Endothelial cell (in vitro differentiated cells): ENCODE measurements at regions not wholly inside any gene's neighbourhood (a gene's known extent, or its start where the extent isn't known, plus 50 kb on each side); places are given as distances from the start of the nearest gene placed in this dataset.
"Not testable (repeated sequence)": the region's sequence is repeated elsewhere in the genome, so short reads cannot be mapped to it uniquely, and the experiment has no call there.

Source experiments
- DNase-seq: peaks from one replicate; pipeline ENCODE4 v3.0.0; 2021; ENCODE audit warnings: low spot score
- H3K27ac Mint-ChIP-seq: one replicate; pipeline ENCODE4 v1.8.0; 2021; ENCODE audit warnings: mixed read lengths, inconsistent platforms; ENCODE audit not compliant: unreplicated experiment
- H3K27me3 Mint-ChIP-seq: one replicate; pipeline ENCODE4 v1.8.0; 2021; ENCODE audit warnings: mild to moderate bottlenecking, moderate library complexity, mixed read lengths, inconsistent platforms; ENCODE audit not compliant: unreplicated experiment
- H3K36me3 Mint-ChIP-seq: one replicate; pipeline ENCODE4 v1.8.0; 2021; ENCODE audit warnings: mild to moderate bottlenecking, low read depth, mixed read lengths, inconsistent platforms; ENCODE audit not compliant: unreplicated experiment
- H3K4me1 Mint-ChIP-seq: one replicate; pipeline ENCODE4 v1.8.0; 2021; ENCODE audit warnings: mild to moderate bottlenecking, mixed read lengths, inconsistent platforms; ENCODE audit not compliant: unreplicated experiment
- H3K4me3 Mint-ChIP-seq: one replicate; pipeline ENCODE4 v1.8.0; 2021; ENCODE audit warnings: mild to moderate bottlenecking, mixed read lengths, inconsistent platforms; ENCODE audit not compliant: unreplicated experiment
- H3K9me3 Mint-ChIP-seq: one replicate; pipeline ENCODE4 v1.8.0; 2021; ENCODE audit warnings: mixed read lengths, inconsistent platforms; ENCODE audit not compliant: unreplicated experiment
- CTCF ChIP-seq: fragments of 200-600 bp; sonication (generic); IDR thresholded peaks from one replicate; pipeline ENCODE4 v1.5.0; 2021; ENCODE audit warnings: antibody characterized with exemption; ENCODE audit not compliant: unreplicated experiment

- not testable (repeated sequence) for H3K27me3 Mint-ChIP-seq, H3K4me1 Mint-ChIP-seq, H3K36me3 Mint-ChIP-seq, H3K9me3 Mint-ChIP-seq, H3K4me3 Mint-ChIP-seq, DNase-seq, H3K27ac Mint-ChIP-seq
These were observed 83.4 kb upstream of the RAP2C start for GRCh38 chrX:132302687-132303086.

- no peak for TF ChIP-seq CTCF
- H3K4me3 Mint-ChIP-seq: no peak overlapping the region
- no peak for DNase-seq
- H3K9me3 Mint-ChIP-seq: no peaks in the 10 kb centered on the region
- no peak overlapping the region for H3K27ac Mint-ChIP-seq
- H3K27me3 Mint-ChIP-seq: no peaks in the 10 kb centered on the region
- H3K36me3 Mint-ChIP-seq: no peaks in the 10 kb centered on the region
- no peaks in the 10 kb centered on the region for H3K4me1 Mint-ChIP-seq
These were observed 75.7 kb upstream of the RAP2C start for GRCh38 chrX:132294776-132295495.

GRCh38 chrX:132294192-132294591 is 74.9 kb upstream of the RAP2C start:
- Mint-ChIP-seq H3K9me3 (no peaks in the 10 kb centered on the region), H3K27me3 (no peaks in the 10 kb centered on the region), H3K4me3 (no peak overlapping the region), H3K4me1 (no peaks in the 10 kb centered on the region), H3K36me3 (no peaks in the 10 kb centered on the region), H3K27ac (no peak overlapping the region)
- no peak for DNase-seq
- no peak for TF ChIP-seq CTCF

- TF ChIP-seq CTCF: peak; percentile 69
- no peak overlapping the region for H3K27ac Mint-ChIP-seq
- no peaks in the 10 kb centered on the region for H3K4me1 Mint-ChIP-seq
- no peaks in the 10 kb centered on the region for H3K36me3 Mint-ChIP-seq
- no peaks in the 10 kb centered on the region for H3K9me3 Mint-ChIP-seq
- H3K4me3 Mint-ChIP-seq: no peak overlapping the region
- H3K27me3 Mint-ChIP-seq: no peaks in the 10 kb centered on the region
- peak; percentile 9 for DNase-seq
These were observed 73.5 kb upstream of the RAP2C start for GRCh38 chrX:132292793-132293192.

GRCh38 chrX:132277953-132278614 is 58.8 kb upstream of the RAP2C start:
- TF ChIP-seq CTCF: no peak
- no peak overlapping the region for H3K4me3 Mint-ChIP-seq
- no peak overlapping the region for H3K27ac Mint-ChIP-seq
- no peaks in the 10 kb centered on the region for H3K27me3 Mint-ChIP-seq
- no peaks in the 10 kb centered on the region for H3K9me3 Mint-ChIP-seq
- H3K36me3 Mint-ChIP-seq: no peaks in the 10 kb centered on the region
- peaks cover 3% of the 10 kb centered on the region for H3K4me1 Mint-ChIP-seq
- no peak for DNase-seq
